Stomach (tissue), 4 donors: ENCODE measurements at regions not wholly inside any gene's neighbourhood (a gene's known extent, or its start where the extent isn't known, plus 50 kb on each side); places are given as distances from the start of the nearest gene placed in this dataset.

Experiments used
- CTCF ChIP-seq, 7 experiments: fragments of 450-650 bp in 4 of 7; fragments of 200-600 bp in 3 of 7; sonication (generic) in 3 of 7; IDR thresholded peaks; one replicate each; pipeline ENCODE4 v1.5.1; 2016 to 2019; ENCODE audit warnings: antibody characterized with exemption in 7 of 7, control low read depth in 2 of 7, mild to moderate bottlenecking in 1 of 7
- POLR2A ChIP-seq, 4 donors: fragments of 450-650 bp; IDR thresholded peaks; one replicate each; pipeline ENCODE4 v1.6.1; 2016; ENCODE audit warnings: antibody characterized with exemption in 4 of 4, control low read depth in 2 of 4, mild to moderate bottlenecking in 1 of 4, moderate library complexity in 1 of 4

- TF ChIP-seq CTCF (IDR thresholded peaks at IDR 0.05) (no peak), POLR2A (IDR thresholded peaks at IDR 0.05) (no peak)
Observed at GRCh38 chr10:121658611-121659010, 60.4 kb upstream of the FGFR2 start.
